Tibial nerve (tissue), 4 donors: ENCODE measurements at regions not wholly inside any gene's neighbourhood (a gene's known extent, or its start where the extent isn't known, plus 50 kb on each side); places are given as distances from the start of the nearest gene placed in this dataset.
"Not testable (repeated sequence)": the region's sequence is repeated elsewhere in the genome, so short reads cannot be mapped to it uniquely, and the experiment has no call there.

Source experiments
- DNase-seq, 2 donors: peaks; one replicate each; pipeline ENCODE4 v3.0.0-alpha.2; 2019; ENCODE audit warnings: low spot score in 2 of 2
- H3K27ac ChIP-seq, 4 donors: fragments of 200-600 bp; sonication (generic) in 3 of 4; one replicate each; pipeline ENCODE4 v1.5.1; 2017 to 2019; ENCODE audit warnings: mild to moderate bottlenecking in 1 of 4
- H3K27me3 ChIP-seq, 2 donors: fragments of 200-600 bp; sonication (generic) in 1 of 2; one replicate each; pipeline versions ENCODE4 v1.5.1 to v1.6.0; 2017 to 2019
- H3K36me3 ChIP-seq, 3 donors: fragments of 200-600 bp; sonication (generic); one replicate each; pipeline ENCODE4 v1.5.1; 2018 to 2019
- H3K4me1 ChIP-seq, 4 donors: fragments of 200-600 bp; sonication (generic) in 3 of 4; one replicate each; pipeline ENCODE4 v1.5.1; 2017 to 2019
- H3K4me3 ChIP-seq, 4 donors: fragments of 200-600 bp; sonication (generic) in 3 of 4; one replicate each; pipeline ENCODE4 v1.5.1; 2017 to 2019; ENCODE audit warnings: mild to moderate bottlenecking in 1 of 4, moderate library complexity in 1 of 4
- H3K9me3 ChIP-seq, 4 donors: fragments of 200-600 bp; sonication (generic) in 3 of 4; one replicate each; pipeline ENCODE4 v1.5.1; 2017 to 2019
- CTCF ChIP-seq, 5 experiments: fragments of 200-600 bp in 3 of 5; fragments of 450-650 bp in 2 of 5; sonication (generic) in 3 of 5; IDR thresholded peaks; one replicate each; pipeline ENCODE4 v1.5.1; 2016 to 2019; ENCODE audit warnings: antibody characterized with exemption in 5 of 5, mild to moderate bottlenecking in 3 of 5, moderate library complexity in 2 of 5
- EP300 ChIP-seq, 2 donors: sonication (generic); formaldehyde crosslinking; IDR thresholded peaks; one replicate each; pipeline ENCODE4 v1.6.1; 2017; ENCODE audit warnings: antibody characterized with exemption in 2 of 2, mild to moderate bottlenecking in 1 of 2
- POLR2A ChIP-seq, 2 donors: fragments of 450-650 bp; IDR thresholded peaks; one replicate each; pipeline ENCODE4 v1.6.1; 2017; ENCODE audit warnings: antibody characterized with exemption in 2 of 2, mild to moderate bottlenecking in 2 of 2, moderate library complexity in 2 of 2
- WGBS, 2 donors: methylation state at CpG; one replicate each; pipeline ENCODE4 v1.1.5; 2018; 5-methylcytosine and 5-hydroxymethylcytosine counted together

- Histone ChIP-seq H3K9me3 (no peaks in the 10 kb centered on the region), H3K4me3 (no peak overlapping the region), H3K27me3 (peaks cover 0 to 8% of the 10 kb centered on the region in 2 donors), H3K27ac (no peak overlapping the region), H3K4me1 (no peaks in the 10 kb centered on the region), H3K36me3 (no peaks in the 10 kb centered on the region)
- WGBS, 2 donors, result 72 to 80% methylated on average over 8 to 9 of the region's 9 CpGs
- DNase-seq, result no peak
- TF ChIP-seq CTCF (IDR thresholded peaks at IDR 0.05) (no peak), EP300 (IDR thresholded peaks at IDR 0.05) (no peak), POLR2A (IDR thresholded peaks at IDR 0.05) (no peak)
These were observed 194.4 kb downstream of the FAM133A start for GRCh38 chrX:93868289-93868965.

GRCh38 chrX:93874554-93874953 is 200.5 kb downstream of the FAM133A start:
- no peaks in the 10 kb centered on the region for H3K36me3 ChIP-seq
- H3K9me3 ChIP-seq, result peaks cover 0 to 7% (median 1%) of the 10 kb centered on the region in 4 donors
- no peaks in the 10 kb centered on the region for H3K4me1 ChIP-seq
- no peak overlapping the region for H3K27ac ChIP-seq
- H3K4me3 ChIP-seq, result no peak overlapping the region
- H3K27me3 ChIP-seq, result peaks cover 0 to 8% of the 10 kb centered on the region in 2 donors
- 11 to 17% methylated on average over 4 of the region's 4 CpGs for WGBS, 2 donors
- peak in 1 of 2 donors; percentile 19 for DNase-seq
- TF ChIP-seq POLR2A (IDR thresholded peaks at IDR 0.05), result no peak
- peak in 1 of 5 experiments; percentile 37 for TF ChIP-seq CTCF (IDR thresholded peaks at IDR 0.05)

- WGBS, 2 donors, result 87 to 95% methylated on average over 3 to 4 of the region's 4 CpGs
- H3K27ac ChIP-seq, result no peak overlapping the region
- no peak for TF ChIP-seq CTCF (IDR thresholded peaks at IDR 0.05)
- no peak for TF ChIP-seq POLR2A (IDR thresholded peaks at IDR 0.05)
- no peak for TF ChIP-seq EP300 (IDR thresholded peaks at IDR 0.05)
- DNase-seq, result no peak
- H3K27me3 ChIP-seq, result peaks cover 0 to 3% of the 10 kb centered on the region in 2 donors
- peaks cover 0 to 7% (median 1%) of the 10 kb centered on the region in 4 donors for H3K9me3 ChIP-seq
- H3K36me3 ChIP-seq, result no peaks in the 10 kb centered on the region
- H3K4me3 ChIP-seq, result no peak overlapping the region
- H3K4me1 ChIP-seq, result no peaks in the 10 kb centered on the region
These were observed 201.7 kb downstream of the FAM133A start for GRCh38 chrX:93875621-93876282.

- not testable (repeated sequence) for H3K4me1 ChIP-seq, H3K27ac ChIP-seq, H3K36me3 ChIP-seq, H3K4me3 ChIP-seq, H3K9me3 ChIP-seq, H3K27me3 ChIP-seq, DNase-seq
- 89 to 98% methylated on average over 4 of the region's 4 CpGs for WGBS, 2 donors
These were observed 247.0 kb downstream of the FAM133A start for GRCh38 chrX:93921041-93921440.

GRCh38 chrX:93932471-93933220 is 258.6 kb downstream of the FAM133A start:
- no peak for TF ChIP-seq EP300 (IDR thresholded peaks at IDR 0.05)
- TF ChIP-seq POLR2A (IDR thresholded peaks at IDR 0.05), result no peak
- TF ChIP-seq CTCF (IDR thresholded peaks at IDR 0.05), result no peak
- H3K27me3 ChIP-seq, result no peaks in the 10 kb centered on the region
- no peak for DNase-seq
- no peaks in the 10 kb centered on the region for H3K4me1 ChIP-seq
- WGBS, 2 donors, result 59 to 62% methylated on average over 5 of the region's 5 CpGs
- no peaks in the 10 kb centered on the region for H3K9me3 ChIP-seq
- no peaks in the 10 kb centered on the region for H3K36me3 ChIP-seq
- no peak overlapping the region for H3K4me3 ChIP-seq
- no peak overlapping the region for H3K27ac ChIP-seq
